ENCODE measurements at regions not wholly inside any gene's neighbourhood (a gene's known extent, or its start where the extent isn't known, plus 50 kb on each side); places are given as distances from the start of the nearest gene placed in this dataset.
"Not testable (repeated sequence)": the region's sequence is repeated elsewhere in the genome, so short reads cannot be mapped to it uniquely, and the experiment has no call there.

DNA sequence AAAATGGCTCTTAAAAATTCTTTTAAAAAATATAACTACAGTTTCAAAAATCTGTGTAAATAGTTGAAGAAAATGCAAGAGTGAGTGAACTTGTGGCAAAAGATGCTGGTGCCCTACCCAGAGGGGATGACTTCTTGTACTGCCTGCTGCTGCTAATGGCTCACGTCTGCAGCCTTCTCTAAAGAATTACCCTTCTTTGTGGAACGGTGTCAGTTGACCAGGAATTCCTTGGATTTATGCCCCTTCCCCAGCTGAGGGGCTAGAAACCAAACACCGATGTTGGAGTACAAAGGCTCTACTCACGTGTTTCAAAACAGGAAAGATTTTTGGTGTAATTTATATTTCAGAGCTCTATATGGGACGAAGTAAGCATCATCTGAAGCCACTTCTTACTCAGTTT lies 1582.8 kb downstream of the OLFM4 start:
- Histone ChIP-seq H3K27me3 (ENCODE audit: control insufficient read depth, insufficient read depth, low read length) (no peaks in the 10 kb centered on the region), H3K36me3 (ENCODE audit: control insufficient read depth, insufficient read depth, low read length) (no peaks in the 10 kb centered on the region), H3K4me3 (ENCODE audit: low read length) (no peak overlapping the region), H3K27ac (ENCODE audit: low read length) (no peak overlapping the region), H3K4me1 (ENCODE audit: control insufficient read depth, insufficient read depth, low read length) (no peaks in the 10 kb centered on the region), H3K9me3 (ENCODE audit: control insufficient read depth, insufficient read depth, low read length) (no peaks in the 10 kb centered on the region)
- DNase-seq (ENCODE audit: low read depth, low spot score) = no peak
- no CpG with 5 or more reads among the region's 5 CpGs for WGBS (ENCODE audit: insufficient coverage, insufficient read length)

DNA sequence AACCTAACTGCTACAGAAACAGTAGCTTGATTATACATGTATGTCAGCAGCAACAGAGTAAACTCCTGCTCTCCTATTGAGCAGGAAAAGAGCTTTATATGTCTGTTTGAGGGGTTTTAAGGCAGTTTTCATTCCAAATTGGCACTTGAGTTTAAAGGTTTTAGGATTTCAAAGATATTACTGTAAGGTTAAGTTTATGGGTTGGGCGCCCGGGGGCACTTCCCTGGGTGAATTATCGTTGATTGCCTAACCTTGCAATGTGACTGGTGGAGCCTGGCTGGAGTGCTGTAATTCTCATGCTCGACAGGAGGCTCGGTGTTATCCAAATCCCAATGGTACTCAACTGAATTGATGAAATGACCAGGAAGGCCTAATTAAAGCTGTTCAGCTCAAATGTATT lies 1586.1 kb downstream of the OLFM4 start:
- no peaks in the 10 kb centered on the region for H3K9me3 ChIP-seq (ENCODE audit: control insufficient read depth, insufficient read depth, low read length)
- WGBS (ENCODE audit: insufficient coverage, insufficient read length) = no CpG with 5 or more reads among the region's 5 CpGs
- no peak overlapping the region for H3K27ac ChIP-seq (ENCODE audit: low read length)
- no peak for DNase-seq (ENCODE audit: low read depth, low spot score)
- H3K27me3 ChIP-seq (ENCODE audit: control insufficient read depth, insufficient read depth, low read length) = no peaks in the 10 kb centered on the region
- no peaks in the 10 kb centered on the region for H3K4me1 ChIP-seq (ENCODE audit: control insufficient read depth, insufficient read depth, low read length)
- H3K36me3 ChIP-seq (ENCODE audit: control insufficient read depth, insufficient read depth, low read length) = no peaks in the 10 kb centered on the region
- no peak overlapping the region for H3K4me3 ChIP-seq (ENCODE audit: low read length)

DNA sequence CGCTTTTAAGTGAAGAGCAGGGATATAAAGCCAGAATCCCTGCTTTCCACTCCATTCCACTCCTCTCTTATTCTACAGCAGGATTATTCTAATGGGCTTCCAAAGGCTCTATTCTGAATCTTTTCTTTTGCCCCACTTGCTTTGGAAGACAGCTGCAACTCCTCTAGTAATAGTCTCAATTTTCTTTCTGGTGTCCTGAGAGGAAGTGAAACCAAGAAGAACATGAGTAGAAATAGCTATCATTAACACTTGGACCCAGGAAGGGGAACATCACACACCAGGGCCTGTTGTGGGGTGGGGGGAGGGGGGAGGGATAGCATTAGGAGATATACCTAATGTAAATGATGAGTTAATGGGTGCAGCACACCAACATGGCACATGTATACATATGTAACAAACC lies 1597.9 kb downstream of the OLFM4 start:
- not testable (repeated sequence) for H3K27ac ChIP-seq (ENCODE audit: low read length); H3K9me3 ChIP-seq (ENCODE audit: control insufficient read depth, insufficient read depth, low read length); H3K36me3 ChIP-seq (ENCODE audit: control insufficient read depth, insufficient read depth, low read length); H3K27me3 ChIP-seq (ENCODE audit: control insufficient read depth, insufficient read depth, low read length); H3K4me3 ChIP-seq (ENCODE audit: low read length); DNase-seq (ENCODE audit: low read depth, low spot score); H3K4me1 ChIP-seq (ENCODE audit: control insufficient read depth, insufficient read depth, low read length)
- whole genome bisulfite sequencing (ENCODE audit: insufficient coverage, insufficient read length) = no CpG with 5 or more reads among the region's 1 CpG

DNA sequence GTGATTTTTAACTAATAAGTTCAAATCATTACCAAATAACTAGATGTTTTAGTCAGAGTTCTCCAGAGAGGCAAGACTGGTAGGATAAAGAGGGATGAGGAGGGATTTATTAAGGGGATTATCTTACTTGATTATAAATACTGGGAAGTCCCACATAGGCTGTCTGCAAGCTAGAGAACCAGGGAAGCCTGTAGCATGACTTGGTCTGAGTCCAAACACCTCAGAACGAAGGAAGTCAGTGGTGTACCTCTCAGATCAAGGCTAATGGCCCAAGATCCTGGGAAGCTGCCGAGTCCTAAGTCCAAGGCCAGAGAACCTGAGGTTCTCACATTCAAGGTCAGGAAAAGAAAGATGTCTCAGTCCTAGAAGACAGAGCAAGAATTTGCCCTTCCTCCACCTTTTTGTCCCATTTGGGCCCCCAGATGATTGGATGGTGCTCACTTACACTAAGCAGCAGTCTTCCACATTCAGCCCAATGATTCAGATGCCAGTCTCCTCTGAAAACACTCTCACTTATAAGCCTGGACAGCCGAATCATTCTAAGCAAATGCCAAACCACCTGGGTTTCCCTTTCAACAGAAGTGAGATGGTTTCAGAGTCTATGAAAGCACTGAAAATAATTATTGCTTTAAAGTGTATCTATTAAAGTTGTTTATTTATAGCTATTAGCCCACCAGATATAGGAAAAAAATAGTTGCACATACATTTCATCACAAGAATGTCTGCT lies 1599.2 kb downstream of the OLFM4 start:
- Histone ChIP-seq H3K9me3 (ENCODE audit: control insufficient read depth, insufficient read depth, low read length) (no peaks in the 10 kb centered on the region), H3K4me3 (ENCODE audit: low read length) (no peak overlapping the region), H3K4me1 (ENCODE audit: control insufficient read depth, insufficient read depth, low read length) (no peaks in the 10 kb centered on the region), H3K27ac (ENCODE audit: low read length) (no peak overlapping the region), H3K36me3 (ENCODE audit: control insufficient read depth, insufficient read depth, low read length) (no peaks in the 10 kb centered on the region), H3K27me3 (ENCODE audit: control insufficient read depth, insufficient read depth, low read length) (no peaks in the 10 kb centered on the region)
- no CpG with 5 or more reads among the region's 3 CpGs for WGBS (ENCODE audit: insufficient coverage, insufficient read length)
- DNase-seq (ENCODE audit: low read depth, low spot score) = no peak

DNA sequence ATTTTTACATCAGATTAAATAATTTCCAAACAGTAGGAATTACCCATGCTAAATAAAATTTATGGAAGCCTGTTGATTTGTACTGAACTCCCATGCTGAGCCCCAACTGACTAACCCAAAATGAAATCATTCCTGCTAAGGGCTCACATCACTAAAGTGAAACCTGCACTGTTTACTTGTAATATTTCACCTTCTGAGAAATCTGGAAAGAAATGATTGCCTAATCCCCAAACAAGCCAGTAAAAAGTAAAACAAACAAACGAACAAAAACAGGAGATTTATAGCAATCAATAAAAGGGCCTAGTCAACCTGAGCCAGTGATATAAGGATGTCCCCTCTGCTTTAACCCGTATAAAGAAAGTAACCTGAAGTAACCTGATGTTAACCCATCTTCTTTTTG lies 1599.8 kb downstream of the OLFM4 start:
- no peaks in the 10 kb centered on the region for H3K36me3 ChIP-seq (ENCODE audit: control insufficient read depth, insufficient read depth, low read length)
- no peaks in the 10 kb centered on the region for H3K27me3 ChIP-seq (ENCODE audit: control insufficient read depth, insufficient read depth, low read length)
- no peak overlapping the region for H3K27ac ChIP-seq (ENCODE audit: low read length)
- DNase-seq (ENCODE audit: low read depth, low spot score) = no peak
- no peak overlapping the region for H3K4me3 ChIP-seq (ENCODE audit: low read length)
- no peaks in the 10 kb centered on the region for H3K9me3 ChIP-seq (ENCODE audit: control insufficient read depth, insufficient read depth, low read length)
- WGBS (ENCODE audit: insufficient coverage, insufficient read length) = no CpG with 5 or more reads among the region's 2 CpGs
- no peaks in the 10 kb centered on the region for H3K4me1 ChIP-seq (ENCODE audit: control insufficient read depth, insufficient read depth, low read length)

DNA sequence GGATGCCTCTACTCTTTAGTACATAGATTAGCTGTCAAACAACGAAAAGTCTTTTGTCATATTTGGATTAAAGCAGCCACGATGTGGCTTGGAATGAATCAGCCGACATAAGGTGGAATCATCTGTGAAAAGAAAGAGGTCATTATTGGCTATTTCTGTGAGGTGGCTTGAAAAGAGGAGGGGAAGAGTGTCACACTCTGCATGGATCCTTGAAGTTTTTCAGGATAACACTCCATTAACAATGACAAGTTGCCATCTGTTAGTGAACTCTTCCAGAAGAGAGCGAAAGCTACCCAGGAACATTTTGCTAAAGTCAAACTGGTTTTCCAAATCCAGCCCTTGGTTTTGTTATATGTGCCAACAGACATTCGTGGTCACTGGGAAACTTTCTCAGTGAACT lies 1604.8 kb downstream of the OLFM4 start:
- H3K36me3 ChIP-seq (ENCODE audit: control insufficient read depth, insufficient read depth, low read length) = no peaks in the 10 kb centered on the region
- peaks cover 2% of the 10 kb centered on the region for H3K4me1 ChIP-seq (ENCODE audit: control insufficient read depth, insufficient read depth, low read length)
- no peak overlapping the region for H3K27ac ChIP-seq (ENCODE audit: low read length)
- H3K4me3 ChIP-seq (ENCODE audit: low read length) = no peak overlapping the region
- H3K27me3 ChIP-seq (ENCODE audit: control insufficient read depth, insufficient read depth, low read length) = no peaks in the 10 kb centered on the region
- no peaks in the 10 kb centered on the region for H3K9me3 ChIP-seq (ENCODE audit: control insufficient read depth, insufficient read depth, low read length)
- WGBS (ENCODE audit: insufficient coverage, insufficient read length) = no CpG with 5 or more reads among the region's 5 CpGs
- DNase-seq (ENCODE audit: low read depth, low spot score) = no peak

DNA sequence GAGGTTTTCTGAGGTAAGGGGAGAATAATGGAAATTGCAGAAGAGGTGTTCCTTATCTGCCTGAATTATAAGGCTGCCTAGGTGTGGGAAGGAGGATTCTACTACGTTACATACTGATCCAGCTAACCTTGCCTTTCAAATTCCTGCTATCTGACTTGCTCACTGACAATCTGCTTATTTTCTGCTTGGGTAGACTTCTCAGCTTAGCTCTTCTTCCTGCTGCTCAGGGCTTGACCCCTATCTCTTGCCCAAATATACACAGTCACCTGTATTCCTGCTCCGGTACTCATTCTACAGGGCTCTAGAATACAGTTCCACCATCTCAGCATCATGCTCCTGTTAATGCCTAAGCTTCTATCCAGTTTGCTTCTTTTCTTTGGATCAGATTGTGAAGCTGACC lies 1607.6 kb downstream of the OLFM4 start:
- Histone ChIP-seq H3K4me3 (ENCODE audit: low read length) (no peak overlapping the region), H3K9me3 (ENCODE audit: control insufficient read depth, insufficient read depth, low read length) (no peaks in the 10 kb centered on the region), H3K27ac (ENCODE audit: low read length) (no peak overlapping the region), H3K4me1 (ENCODE audit: control insufficient read depth, insufficient read depth, low read length) (peaks cover 3% of the 10 kb centered on the region), H3K36me3 (ENCODE audit: control insufficient read depth, insufficient read depth, low read length) (no peaks in the 10 kb centered on the region), H3K27me3 (ENCODE audit: control insufficient read depth, insufficient read depth, low read length) (no peaks in the 10 kb centered on the region)
- no CpG with 5 or more reads among the region's 2 CpGs for WGBS (ENCODE audit: insufficient coverage, insufficient read length)
- DNase-seq (ENCODE audit: low read depth, low spot score) = no peak

DNA sequence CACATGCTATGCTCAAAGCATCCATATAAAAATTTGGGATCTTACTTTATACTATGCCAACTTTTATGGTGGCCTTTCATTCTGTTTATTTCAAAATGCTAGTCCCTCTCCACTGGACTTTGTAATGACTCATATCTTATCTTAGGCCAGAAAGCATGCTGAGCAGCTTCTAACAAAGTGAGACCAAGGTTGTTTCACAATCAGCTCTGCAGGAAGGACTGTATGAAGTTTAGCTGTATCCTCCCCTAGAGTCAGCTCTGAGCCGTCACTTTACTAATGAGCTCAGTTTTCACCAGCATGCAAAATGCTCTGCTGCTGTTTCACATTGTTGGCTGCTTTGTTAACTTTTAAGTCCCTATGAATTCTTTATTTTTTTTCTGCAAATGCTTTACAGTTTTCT lies 1608.8 kb downstream of the OLFM4 start:
- Histone ChIP-seq H3K4me3 (ENCODE audit: low read length) (no peak overlapping the region), H3K4me1 (ENCODE audit: control insufficient read depth, insufficient read depth, low read length) (peaks cover 3% of the 10 kb centered on the region), H3K9me3 (ENCODE audit: control insufficient read depth, insufficient read depth, low read length) (no peaks in the 10 kb centered on the region), H3K27me3 (ENCODE audit: control insufficient read depth, insufficient read depth, low read length) (no peaks in the 10 kb centered on the region), H3K36me3 (ENCODE audit: control insufficient read depth, insufficient read depth, low read length) (no peaks in the 10 kb centered on the region), H3K27ac (ENCODE audit: low read length) (no peak overlapping the region)
- WGBS (ENCODE audit: insufficient coverage, insufficient read length) = no CpG with 5 or more reads among the region's 1 CpG
- DNase-seq (ENCODE audit: low read depth, low spot score) = peak; percentile 18

DNA sequence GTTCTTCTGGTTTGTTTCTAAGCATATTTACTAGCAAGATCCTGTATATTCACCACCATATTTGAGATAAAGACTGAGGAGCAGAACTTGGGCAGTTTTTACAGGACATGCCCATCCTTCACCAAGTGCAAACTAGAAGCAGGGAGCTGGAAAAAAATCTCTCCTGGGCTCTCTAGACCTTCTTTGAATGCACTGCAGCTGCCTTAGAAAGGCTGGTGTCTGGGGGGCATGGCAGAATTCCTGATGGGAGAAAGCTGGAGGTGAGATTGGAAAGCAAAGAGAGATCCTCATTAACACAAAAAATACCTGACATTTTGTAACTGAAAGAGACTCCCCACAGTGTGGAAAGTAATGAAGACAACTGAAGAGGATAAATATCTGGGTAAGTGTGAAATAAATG lies 1612.1 kb downstream of the OLFM4 start:
- Histone ChIP-seq H3K27ac (ENCODE audit: low read length) (no peak overlapping the region), H3K4me3 (ENCODE audit: low read length) (no peak overlapping the region), H3K9me3 (ENCODE audit: control insufficient read depth, insufficient read depth, low read length) (no peaks in the 10 kb centered on the region), H3K36me3 (ENCODE audit: control insufficient read depth, insufficient read depth, low read length) (no peaks in the 10 kb centered on the region), H3K4me1 (ENCODE audit: control insufficient read depth, insufficient read depth, low read length) (peaks cover 3% of the 10 kb centered on the region), H3K27me3 (ENCODE audit: control insufficient read depth, insufficient read depth, low read length) (no peaks in the 10 kb centered on the region)
- no peak for DNase-seq (ENCODE audit: low read depth, low spot score)

DNA sequence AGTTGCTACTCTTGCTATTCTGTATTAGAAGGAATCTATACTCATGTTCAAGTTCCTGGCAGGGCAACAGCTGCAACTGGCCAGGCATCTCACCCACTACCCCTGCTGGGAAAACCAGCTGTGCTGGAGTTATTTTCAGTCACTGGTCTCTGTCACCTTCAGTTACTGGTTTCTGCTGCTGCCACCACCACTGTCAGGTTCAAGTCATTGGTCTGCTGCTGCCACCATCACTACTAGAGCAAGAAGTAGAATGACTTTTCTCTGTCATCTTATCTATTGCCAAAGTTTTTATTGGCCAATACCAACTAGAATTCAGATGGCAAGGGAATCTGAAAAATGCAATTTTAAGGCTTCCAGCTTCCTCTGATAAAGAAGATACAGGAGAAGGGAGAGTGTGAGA lies 1615.2 kb downstream of the OLFM4 start:
- no peaks in the 10 kb centered on the region for H3K4me1 ChIP-seq (ENCODE audit: control insufficient read depth, insufficient read depth, low read length)
- DNase-seq (ENCODE audit: low read depth, low spot score) = no peak
- H3K27ac ChIP-seq (ENCODE audit: low read length) = no peak overlapping the region
- H3K36me3 ChIP-seq (ENCODE audit: control insufficient read depth, insufficient read depth, low read length) = no peaks in the 10 kb centered on the region
- no peaks in the 10 kb centered on the region for H3K9me3 ChIP-seq (ENCODE audit: control insufficient read depth, insufficient read depth, low read length)
- no peak overlapping the region for H3K4me3 ChIP-seq (ENCODE audit: low read length)
- H3K27me3 ChIP-seq (ENCODE audit: control insufficient read depth, insufficient read depth, low read length) = no peaks in the 10 kb centered on the region

DNA sequence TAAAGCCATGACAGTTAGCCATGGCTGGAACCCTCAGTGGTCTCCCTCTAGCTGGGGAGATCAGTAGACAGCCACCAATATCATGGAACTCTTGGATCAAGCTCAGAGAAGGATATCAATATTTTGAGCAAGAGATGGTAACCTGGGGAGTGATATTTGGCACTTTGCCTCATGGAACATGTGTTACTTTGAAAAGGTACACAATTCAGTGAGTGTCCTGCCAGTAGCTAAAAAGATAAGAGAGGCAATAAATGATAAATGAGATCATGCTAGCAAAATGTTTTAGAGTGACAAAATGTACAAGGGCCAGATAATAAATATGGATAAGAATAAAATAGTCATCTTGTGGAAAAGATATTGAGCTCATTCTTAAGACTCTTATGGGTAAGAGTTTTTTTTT lies 1618.7 kb downstream of the OLFM4 start:
- H3K27ac ChIP-seq (ENCODE audit: low read length) = no peak overlapping the region
- H3K27me3 ChIP-seq (ENCODE audit: control insufficient read depth, insufficient read depth, low read length) = no peaks in the 10 kb centered on the region
- no peak for DNase-seq (ENCODE audit: low read depth, low spot score)
- no peak overlapping the region for H3K4me3 ChIP-seq (ENCODE audit: low read length)
- no peaks in the 10 kb centered on the region for H3K36me3 ChIP-seq (ENCODE audit: control insufficient read depth, insufficient read depth, low read length)
- no peaks in the 10 kb centered on the region for H3K9me3 ChIP-seq (ENCODE audit: control insufficient read depth, insufficient read depth, low read length)
- H3K4me1 ChIP-seq (ENCODE audit: control insufficient read depth, insufficient read depth, low read length) = no peaks in the 10 kb centered on the region; the same call in 1 of the 2 replicates
